ENCODE measurements at regions not wholly inside any gene's neighbourhood (a gene's known extent, or its start where the extent isn't known, plus 50 kb on each side); places are given as distances from the start of the nearest gene placed in this dataset.
"Not testable (repeated sequence)": the region's sequence is repeated elsewhere in the genome, so short reads cannot be mapped to it uniquely, and the experiment has no call there.

DNA sequence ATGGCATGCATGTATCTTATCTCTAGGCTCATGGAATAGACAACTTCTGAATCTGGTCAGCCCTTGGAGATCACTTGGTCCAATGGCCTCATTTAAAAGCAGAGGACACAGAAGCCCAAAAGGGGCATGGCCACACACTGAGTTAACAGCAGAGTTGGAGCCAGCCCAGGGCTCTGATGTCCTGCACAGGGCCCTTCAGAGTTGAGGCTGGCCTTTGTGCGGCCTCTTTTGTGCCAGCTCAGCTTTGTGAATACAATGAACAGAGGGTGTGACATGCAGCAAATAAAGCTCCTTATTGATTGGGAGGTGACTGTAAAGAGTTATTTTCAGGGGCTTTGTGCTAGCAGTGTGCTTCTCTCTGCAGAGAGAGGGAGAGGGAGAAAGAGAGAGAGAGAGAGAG, 150.1 kb upstream of the STK32A start:
- no peak for DNase-seq

DNA sequence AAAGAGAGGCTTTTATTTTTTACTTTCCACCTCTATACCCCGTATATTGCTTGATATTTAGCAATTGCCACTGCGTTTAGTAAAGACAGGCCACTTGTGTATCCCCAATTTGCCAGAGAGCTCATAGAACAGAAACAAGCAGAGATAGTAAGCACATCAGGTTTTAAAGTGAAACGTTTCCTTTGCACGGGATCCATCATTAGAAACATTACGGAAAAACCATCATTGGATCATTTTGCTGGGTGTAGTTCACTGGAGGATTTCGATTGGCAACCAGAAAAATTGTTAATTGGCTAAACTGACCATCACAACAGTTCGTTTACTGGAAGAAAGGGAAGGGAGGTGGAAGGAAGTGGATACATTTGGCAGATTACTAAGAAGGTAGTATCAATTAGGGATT, 149.4 kb upstream of the STK32A start:
- no peak for DNase-seq

DNA sequence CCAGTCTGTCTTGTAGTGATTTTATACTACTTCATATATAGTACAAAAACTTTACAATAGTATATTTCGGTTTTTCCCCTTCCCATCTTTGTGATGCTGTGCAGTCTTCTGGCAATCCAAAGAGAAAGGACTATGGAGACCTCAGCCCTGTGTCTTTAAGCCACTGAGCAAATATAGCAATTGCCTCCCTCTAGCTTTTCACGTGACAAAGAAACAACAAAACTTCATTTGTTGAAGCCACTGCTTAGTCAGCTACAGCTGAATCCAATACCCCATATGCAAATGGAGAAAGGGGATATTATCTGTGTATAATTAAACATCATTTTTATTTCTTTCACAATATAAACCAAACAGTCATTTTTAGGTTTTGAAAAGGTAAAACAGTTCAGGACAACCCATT, 142.8 kb upstream of the STK32A start:
- no peak for DNase-seq

DNA sequence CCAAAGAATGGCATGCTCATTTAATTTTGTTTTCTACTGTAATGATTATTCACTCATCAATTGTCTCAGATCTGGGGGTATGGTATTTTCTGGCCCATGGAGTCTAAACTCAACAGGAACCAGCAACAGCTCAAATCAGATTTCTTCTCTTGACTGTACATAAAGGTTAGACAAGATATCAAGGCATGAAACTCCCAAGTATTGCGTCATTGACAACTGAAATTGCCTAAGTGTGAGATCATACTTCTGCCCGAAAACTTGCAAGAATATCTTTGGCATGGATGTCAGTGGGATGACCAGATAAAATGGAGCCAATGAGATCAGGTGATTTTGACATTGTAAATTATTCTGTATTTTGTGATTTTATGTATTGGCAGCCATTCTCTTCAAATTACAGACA, 141.7 kb upstream of the STK32A start:
- DNase-seq: no peak

DNA sequence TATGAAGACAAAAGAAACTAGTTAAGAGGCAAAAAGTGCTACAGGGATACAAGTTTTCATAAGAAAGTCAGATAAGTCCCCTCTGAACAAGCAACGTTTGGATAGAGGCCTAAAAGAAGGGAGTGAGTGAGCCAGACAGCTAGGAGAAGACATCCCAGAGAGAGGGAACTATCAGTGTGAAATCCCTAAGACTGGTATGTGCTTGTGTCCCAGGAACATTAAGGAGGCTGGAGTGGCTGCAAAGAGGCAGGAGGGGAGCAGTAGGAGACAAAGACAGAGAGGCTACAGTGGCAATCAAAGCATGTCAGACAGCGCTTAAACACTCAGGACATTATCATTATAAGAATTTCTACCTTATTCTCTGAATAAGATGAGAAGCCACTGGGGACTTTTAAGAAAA, 139.1 kb upstream of the STK32A start:
- no peak for DNase-seq

DNA sequence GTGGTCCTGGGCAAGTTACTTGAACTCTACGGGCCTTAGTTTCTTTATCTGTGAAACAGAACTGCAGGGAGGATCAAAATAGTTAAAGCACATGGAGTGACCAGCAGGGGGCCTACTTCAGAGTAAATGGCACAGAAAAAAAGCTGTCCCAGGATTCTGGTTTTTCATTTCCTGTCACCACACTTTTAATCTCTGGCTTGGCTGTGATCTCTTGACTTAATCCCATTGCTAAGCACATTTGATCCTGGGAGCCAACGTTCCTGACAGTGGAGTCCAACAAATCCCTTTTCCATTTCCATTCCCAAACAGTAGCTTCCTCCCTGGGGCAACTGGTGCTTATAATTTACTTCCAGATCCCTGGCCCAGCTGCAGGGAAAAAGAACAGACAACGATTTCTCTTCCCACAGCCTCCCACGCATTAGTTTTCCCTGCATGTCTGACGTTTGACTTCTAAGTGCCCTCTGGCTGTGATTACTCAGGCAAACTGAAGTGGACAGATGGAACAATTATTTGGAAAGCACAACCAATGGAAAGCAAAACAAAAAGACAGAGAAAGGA, 136.5 kb upstream of the STK32A start:
- peak; percentile 3 for DNase-seq

DNA sequence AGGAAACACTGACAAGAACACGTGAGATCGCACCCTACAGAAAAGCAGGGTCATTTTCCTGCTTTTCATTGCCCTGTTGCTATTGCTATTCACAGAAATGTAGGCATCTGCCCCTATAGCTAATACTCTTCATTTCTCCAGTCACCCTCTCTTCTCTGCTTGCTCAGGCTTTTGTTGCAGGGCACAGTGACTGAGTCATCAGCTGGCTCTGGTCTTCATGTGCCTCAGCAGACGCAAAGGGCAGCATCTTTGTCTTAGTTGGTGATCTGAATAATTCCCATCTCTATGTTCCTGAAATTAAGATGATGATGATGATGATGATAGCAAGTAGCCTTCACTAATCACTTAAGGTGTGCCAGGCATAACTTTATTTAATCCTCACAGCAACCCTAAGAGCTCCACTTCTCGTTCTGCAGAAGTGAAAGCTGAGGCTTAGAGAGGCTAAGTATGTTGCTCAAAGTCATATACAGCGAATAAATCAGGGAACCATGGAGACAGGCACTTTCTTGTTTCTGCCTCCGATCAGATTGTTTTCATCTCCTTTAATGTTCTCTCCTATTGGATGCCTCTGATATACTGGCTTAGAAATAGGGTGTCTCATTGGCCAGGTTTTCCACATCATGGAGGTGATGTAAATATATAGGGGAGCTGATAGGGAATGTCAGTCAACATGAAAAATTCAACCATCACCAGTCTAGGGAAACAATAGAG, 133.0 kb upstream of the STK32A start:
- no peak for DNase-seq

DNA sequence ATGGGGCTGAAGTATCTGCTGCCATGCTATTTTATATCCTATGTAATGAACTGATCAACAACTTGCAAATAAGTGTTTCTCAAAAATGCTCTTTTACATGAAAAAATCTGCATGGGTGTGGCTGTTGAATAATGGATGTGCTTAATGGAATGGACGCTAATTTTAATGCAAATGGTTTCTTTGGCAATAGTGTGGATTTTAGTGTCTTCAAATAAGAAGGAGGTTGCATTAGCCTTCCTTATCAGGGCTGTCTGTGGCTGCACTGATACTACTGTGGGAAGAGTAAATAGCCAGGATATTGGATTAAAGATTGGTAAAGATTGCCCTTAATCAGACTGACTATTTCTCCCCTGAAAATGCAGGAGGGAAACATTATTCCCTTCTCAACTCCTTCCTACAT, 121.9 kb upstream of the STK32A start:
- DNase-seq: no peak

DNA sequence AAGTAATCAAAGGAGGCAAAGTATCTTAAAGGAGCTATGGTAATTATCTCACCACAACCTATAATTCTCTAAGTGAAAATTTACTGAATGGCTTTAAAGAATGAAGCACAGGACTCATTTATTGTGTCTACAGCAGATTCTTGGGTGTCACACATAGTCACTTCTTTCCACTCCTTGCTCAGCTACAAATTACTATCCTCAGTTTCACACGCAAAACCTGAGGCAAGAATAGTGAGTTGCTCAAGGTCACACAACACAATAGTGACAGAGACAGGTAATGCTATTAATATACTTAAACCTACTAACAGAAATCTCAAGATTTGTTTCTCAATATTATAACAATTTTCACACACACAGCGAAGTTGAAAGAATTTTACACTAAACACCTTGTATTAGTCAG, 120.9 kb upstream of the STK32A start:
- no peak for DNase-seq

DNA sequence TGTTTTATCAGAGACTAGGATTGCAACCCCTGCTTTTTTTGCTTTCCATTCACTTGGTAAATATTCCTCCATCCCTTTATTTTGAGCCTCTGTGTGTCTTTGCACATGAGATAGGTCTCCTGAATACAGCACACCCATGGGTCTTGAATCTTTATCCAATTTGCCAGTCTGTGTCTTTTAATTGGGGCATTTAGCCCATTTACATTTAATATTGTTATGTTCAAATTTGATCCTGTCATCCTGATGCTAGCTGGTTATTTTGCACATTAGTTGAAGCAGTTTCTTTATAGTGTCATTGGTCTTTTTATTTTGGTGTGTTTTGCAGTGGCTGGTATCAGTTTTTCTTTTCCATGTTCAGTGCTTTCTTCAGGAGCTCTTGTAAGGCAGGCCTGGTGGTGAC, 95.1 kb upstream of the STK32A start:
- not testable (repeated sequence) for DNase-seq

DNA sequence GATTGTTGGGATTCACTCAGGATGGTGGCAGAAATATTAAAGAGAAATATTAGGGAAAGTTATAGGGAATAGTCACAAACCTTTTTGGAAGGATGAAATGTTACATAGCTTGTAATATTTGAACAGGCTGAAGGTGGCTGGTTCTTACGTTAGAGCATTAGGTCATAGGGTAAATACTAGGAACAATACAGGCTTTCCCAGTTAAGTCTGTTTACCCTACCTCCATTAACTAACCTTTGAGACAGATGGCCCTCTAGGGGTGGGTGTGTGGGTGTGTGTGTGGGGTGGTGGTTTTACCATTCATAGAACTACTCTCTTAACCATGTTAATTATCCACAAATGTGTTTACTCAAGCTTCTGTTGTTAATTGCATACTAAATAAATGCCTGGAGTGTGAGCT, 94.3 kb upstream of the STK32A start:
- DNase-seq: no peak

DNA sequence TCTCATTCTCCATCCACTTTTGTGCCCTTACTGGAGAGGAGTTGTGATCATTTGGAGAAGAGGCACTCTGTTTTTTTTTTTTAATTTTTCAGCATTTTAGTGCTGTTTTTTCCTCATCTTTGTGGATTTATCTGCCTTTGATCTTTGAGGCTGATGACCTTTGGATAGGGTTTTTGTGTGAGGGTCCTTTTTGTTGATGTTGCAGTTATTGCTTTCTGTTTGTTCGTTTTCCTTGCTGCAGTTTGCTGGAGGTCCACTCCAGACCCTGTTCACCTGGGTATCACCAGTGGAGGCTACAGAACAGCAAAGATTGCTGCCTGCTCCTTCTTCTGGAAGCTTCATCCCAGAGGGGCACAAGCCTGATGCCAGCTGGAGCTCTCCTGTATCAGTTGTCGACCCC, 93.2 kb upstream of the STK32A start:
- not testable (repeated sequence) for DNase-seq

DNA sequence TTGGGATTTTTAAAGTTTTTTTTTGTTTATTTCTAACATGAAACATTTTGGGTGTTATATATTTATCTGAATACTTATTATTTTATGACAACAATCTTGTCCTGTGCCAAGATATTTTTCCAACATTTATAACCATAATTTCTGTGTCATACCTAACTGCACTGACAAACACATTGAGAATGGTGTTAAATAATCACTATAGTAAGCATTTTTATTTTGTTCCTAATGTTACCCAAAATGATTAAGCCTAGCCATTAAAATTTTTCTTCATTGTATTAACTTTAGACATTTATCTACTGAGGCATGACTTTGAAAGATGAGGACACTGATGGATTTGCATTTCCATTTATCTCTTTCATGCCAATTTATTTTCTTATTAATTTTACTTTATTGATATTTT, 91.6 kb upstream of the STK32A start:
- no peak for DNase-seq

DNA sequence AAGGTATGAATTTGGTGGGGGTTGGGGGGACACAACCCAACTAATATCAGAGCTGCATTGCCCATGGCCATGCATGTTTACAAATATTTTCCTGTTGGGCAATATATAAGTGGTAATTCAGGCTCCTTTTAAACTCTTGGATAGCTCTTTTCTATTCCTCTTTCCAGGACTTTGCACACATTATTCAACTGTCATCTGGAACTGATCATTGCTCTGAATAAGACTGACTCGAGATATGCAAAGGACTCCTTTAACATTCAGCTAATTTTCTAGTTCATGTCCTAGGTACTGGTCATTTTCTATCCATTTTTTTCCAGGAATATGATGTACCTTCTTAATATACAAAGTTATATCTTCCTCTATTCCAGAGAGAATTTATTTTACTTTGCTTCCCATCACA, 89.5 kb upstream of the STK32A start:
- DNase-seq: no peak

DNA sequence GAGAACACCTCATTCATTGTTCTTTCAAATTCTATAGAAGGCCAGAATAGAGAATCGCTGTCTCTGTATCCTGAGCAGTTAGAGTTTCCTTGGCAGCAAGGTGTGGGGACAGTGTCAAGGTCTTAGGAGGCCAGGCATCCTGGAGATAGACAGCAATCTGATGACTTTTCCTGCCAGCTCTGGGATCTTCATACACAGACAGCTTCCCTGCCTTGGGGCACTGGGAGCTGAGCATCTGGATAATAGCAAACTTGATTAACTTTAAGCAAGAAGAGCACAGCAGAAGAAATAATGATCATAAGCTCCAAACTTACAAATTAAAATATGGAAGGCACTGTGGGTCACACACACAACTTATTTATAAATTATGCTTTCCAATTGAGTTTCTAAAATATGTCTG, 86.1 kb upstream of the STK32A start:
- no peak for DNase-seq

DNA sequence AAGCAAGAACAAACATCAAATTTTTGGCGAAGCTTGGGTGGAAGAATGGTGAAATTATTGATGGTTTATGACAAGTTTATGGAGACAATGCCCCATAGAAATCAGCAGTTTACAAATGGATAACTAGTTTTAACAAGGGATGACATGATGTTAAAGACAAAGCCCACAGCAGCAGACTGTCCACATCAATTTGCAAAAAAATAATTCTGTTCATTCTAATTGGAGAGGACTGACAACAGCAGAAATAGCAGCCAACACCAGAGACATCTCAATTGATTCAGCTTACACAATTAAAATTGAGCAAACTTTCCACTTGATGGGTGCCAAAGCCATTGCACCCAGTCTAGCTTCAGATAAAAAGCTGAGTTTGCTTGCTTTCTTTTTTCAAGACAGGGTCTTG, 82.7 kb upstream of the STK32A start:
- DNase-seq: no peak

DNA sequence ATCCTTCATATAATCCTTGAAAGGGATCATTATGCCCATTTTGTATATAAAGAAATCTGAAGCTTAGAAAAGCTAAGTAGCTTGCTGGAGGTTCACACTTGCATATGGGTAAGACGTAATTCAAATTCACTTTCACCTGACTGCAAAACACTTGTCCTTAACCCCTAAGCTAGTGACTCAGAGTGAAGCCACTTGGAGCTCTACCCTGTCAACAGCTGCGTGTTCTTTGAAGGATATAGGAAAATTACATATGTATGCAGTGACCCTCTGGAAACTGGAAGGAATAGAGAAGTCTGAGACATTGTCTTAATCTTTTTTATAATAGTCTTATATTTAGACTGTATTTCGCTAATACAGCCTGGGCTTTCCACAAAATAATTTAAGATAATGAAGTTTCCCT, 80.0 kb upstream of the STK32A start:
- DNase-seq: no peak

DNA sequence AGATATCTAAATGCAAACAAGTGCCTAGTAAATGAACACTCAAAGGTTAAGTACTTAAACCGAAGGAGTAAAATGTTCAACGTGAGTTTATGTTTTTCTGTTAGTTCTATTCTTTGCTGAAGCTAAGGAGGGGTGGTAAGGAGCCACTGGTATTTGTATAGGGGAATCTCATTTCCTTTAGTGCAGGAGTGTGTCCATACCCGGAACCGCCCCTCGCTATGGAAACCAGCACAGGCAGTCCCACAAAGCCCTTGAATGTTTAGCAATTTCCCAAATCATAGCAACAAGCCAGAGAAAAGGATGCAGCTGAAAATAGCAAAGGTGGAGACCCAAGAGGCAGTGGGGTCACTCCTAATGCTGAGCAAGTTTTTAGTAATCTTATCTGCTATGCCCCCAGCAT, 78.8 kb upstream of the STK32A start:
- DNase-seq: no peak

DNA sequence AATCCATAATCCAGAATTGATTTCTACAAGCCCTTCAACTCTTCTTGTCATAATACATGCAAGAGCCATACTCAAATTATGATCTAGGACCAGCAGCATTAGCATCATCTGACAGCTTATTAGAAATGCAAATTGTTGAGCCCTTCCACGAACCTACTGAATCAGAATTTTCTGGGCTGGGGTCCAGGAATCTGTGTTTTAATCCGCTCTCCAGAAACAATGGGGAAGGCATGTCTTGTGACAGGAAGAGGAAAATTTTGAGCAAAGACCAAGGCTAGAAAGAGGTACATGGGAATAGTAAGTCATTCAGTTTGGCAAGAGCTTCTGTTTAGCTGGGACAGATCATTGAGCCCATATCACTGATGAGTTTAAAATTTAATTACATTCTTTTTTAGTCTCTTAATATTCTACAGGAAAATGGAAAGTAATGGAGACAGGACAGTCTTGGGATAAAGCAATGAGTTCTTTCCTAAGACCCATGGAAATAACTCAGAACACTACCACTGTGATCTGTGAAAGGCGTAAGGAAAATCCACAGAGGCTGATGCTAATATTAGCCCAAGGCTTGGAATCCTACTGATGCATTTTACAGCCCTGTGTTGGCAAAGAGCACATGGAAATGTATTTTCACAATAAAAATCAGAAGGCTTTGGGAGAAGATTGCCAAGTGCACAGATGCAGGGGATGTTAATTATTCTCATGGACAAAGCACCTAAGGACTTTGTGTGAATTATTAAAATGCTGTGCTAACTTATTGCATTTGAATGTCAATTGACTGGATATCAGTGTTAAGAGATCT, 73.7 kb upstream of the STK32A start:
- DNase-seq: no peak

DNA sequence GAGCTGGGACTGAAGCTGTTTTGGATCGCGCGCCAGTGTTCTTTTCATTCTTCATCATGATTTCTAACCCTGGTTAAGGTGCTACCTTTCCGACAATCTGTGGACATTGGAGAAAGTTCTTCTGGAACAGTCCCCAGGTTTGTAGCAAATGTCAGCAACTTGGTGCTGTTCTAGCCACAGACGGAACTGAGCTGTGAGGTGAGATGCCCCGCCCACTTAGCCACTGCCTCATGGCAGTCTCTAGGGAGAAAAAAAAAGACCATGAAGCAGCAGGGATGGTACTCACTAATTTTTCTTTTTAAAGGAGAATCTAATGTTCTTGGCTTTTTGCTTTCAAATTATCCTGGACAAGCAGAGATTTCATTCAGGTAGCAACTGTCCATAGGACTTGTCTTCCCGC, 72.1 kb upstream of the STK32A start:
- no peak for DNase-seq

DNA sequence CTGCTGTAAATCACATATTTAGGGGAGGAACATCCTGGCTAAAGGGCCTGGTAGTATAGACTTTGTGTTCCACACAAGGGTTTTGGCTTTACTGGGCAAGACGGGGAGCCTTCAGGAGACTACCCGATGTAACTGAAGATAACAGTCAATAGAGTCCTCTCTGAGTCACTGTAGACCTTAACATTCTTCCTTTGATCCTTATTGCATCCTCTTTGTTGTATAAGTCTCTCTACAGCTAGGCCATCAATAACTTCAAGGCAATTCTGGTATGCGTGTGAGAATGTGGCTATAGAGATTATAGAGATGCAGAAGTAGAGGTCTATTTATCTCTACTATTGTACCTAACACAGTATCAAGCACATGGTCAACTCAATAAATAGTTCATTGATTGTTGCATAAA, 67.3 kb upstream of the STK32A start:
- no peak for DNase-seq

DNA sequence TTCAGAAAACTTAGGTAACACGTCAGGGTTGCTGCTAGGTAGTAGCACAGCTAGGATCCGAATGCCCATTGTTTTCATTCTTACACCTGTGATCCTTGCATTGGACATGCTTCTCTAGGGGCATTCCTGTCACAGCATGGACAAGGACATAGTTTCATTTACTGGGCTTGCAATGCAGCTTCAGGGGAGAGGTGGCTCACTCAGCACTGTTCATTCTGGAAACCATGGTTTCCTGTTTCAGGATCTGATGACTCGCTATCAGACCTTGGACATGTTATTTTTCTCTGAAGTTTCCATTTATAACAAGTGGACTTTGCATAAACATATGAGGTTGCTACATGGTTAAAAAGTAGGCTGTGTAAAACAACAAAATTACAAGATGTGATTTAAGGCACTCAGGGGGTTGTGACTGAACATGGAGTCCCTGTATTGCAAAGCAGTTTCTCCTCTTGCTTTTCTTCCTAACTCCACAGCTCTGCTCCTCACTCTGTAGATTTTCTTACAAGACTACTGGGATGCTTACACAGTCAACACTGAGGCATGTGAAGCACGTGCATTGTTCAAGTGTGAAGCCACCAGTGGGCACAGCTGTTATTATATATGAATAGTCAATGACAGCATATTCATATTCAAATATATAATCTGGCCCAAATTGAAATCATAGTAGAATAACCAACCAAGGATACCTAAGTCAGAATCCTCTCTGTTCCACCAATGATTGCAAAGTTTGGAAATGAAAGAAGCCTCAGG, 66.1 kb upstream of the STK32A start:
- DNase-seq: no peak

DNA sequence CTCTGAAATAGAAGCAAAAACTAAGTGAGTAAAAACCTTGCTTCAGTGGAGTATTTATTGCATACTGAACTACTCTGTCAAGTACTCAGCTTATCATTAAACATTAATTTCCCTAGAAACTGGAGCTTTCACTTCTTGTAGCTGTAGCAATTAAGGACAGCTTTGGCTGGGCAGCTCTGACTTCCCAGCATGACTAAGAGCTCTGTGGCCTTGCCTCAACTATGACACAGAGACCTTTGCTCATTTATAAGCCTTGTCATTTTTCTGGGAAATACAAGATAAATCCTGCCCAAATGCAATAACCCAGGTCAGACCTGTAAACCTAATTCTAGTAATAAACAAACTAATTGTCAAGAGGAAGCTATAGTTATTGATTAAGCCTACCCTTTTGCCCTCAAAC, 65.4 kb upstream of the STK32A start:
- no peak for DNase-seq
